Astrocyte (in vitro differentiated cells and primary cell): ENCODE measurements at regions not wholly inside any gene's neighbourhood (a gene's known extent, or its start where the extent isn't known, plus 50 kb on each side); places are given as distances from the start of the nearest gene placed in this dataset.

Source experiments
- DNase-seq: peaks from one replicate; pipeline ENCODE4 v3.0.0-alpha.2; 2010; ENCODE audit warnings: low read depth
- FAIRE-seq: peaks from 2 replicates; lab custom pipeline; 2011; peaks lifted over from hg19 to GRCh38; lab: Jason Lieb, UNC
- H2AFZ ChIP-seq: 2 replicates; pipeline ENCODE4 v1.6.0; 2012; ENCODE audit warnings: low read depth, low read length, inconsistent platforms
- H3K27ac ChIP-seq: 2 replicates; pipeline ENCODE4 v1.5.1; 2011; ENCODE audit warnings: low read depth, low read length, inconsistent platforms
- H3K27me3 ChIP-seq: 2 replicates; pipeline ENCODE4 v1.6.0; 2011; ENCODE audit warnings: low read length, inconsistent platforms; ENCODE audit not compliant: insufficient read depth
- H3K36me3 ChIP-seq: 2 replicates; pipeline ENCODE4 v1.5.1; 2011; ENCODE audit warnings: low read length, inconsistent platforms; ENCODE audit not compliant: insufficient read depth
- H3K4me1 ChIP-seq: 2 replicates; pipeline ENCODE4 v1.5.1; 2011; ENCODE audit warnings: low read length, inconsistent platforms; ENCODE audit not compliant: insufficient read depth
- H3K4me2 ChIP-seq: 2 replicates; pipeline ENCODE4 v1.6.0; 2012; ENCODE audit warnings: low read length, inconsistent platforms
- H3K4me3 ChIP-seq: 2 replicates; pipeline ENCODE4 v1.5.1; 2011; ENCODE audit warnings: low read depth, mild to moderate bottlenecking, low read length, inconsistent platforms; ENCODE audit not compliant: insufficient read depth
- H3K79me2 ChIP-seq: 2 replicates; pipeline ENCODE4 v1.6.0; 2012; ENCODE audit warnings: mild to moderate bottlenecking, low read length, inconsistent platforms; ENCODE audit not compliant: insufficient read depth
- H3K9ac ChIP-seq: 2 replicates; pipeline ENCODE4 v1.6.0; 2012; ENCODE audit warnings: mild to moderate bottlenecking, low read length, inconsistent platforms
- H3K9me3 ChIP-seq: 2 replicates; pipeline ENCODE4 v1.5.1; 2012; ENCODE audit warnings: low read depth, mild to moderate bottlenecking, low read length, inconsistent platforms; ENCODE audit not compliant: insufficient read depth
- H4K20me1 ChIP-seq: 2 replicates; pipeline ENCODE4 v1.6.0; 2012; ENCODE audit warnings: low read length, inconsistent platforms; ENCODE audit not compliant: insufficient read depth
- H3K27ac Mint-ChIP-seq: one replicate; pipeline ENCODE4 v1.8.0; 2021; ENCODE audit warnings: mild to moderate bottlenecking, mixed read lengths; ENCODE audit not compliant: unreplicated experiment
- H3K27me3 Mint-ChIP-seq: one replicate; pipeline ENCODE4 v1.8.0; 2021; ENCODE audit warnings: low read depth, mixed read lengths; ENCODE audit not compliant: unreplicated experiment
- H3K36me3 Mint-ChIP-seq: one replicate; pipeline ENCODE4 v1.8.0; 2021; ENCODE audit warnings: low read depth, mixed read lengths; ENCODE audit not compliant: unreplicated experiment
- H3K4me1 Mint-ChIP-seq: one replicate; pipeline ENCODE4 v1.8.0; 2021; ENCODE audit warnings: low read depth, mixed read lengths; ENCODE audit not compliant: unreplicated experiment
- H3K4me3 Mint-ChIP-seq: one replicate; pipeline ENCODE4 v1.8.0; 2021; ENCODE audit warnings: mild to moderate bottlenecking, moderate library complexity, mixed read lengths; ENCODE audit not compliant: unreplicated experiment
- H3K9me3 Mint-ChIP-seq: one replicate; pipeline ENCODE4 v1.8.0; 2021; ENCODE audit warnings: mild to moderate bottlenecking, mixed read lengths; ENCODE audit not compliant: unreplicated experiment
- CTCF ChIP-seq: IDR thresholded peaks from 2 replicates; pipeline ENCODE4 v1.5.1; 2011; ENCODE audit warnings: low read depth, mild to moderate bottlenecking, inconsistent platforms, low read length, moderate library complexity; ENCODE audit not compliant: insufficient read depth
- EZH2 ChIP-seq: IDR thresholded peaks from 2 replicates; pipeline ENCODE4 v1.6.1; 2012; ENCODE audit warnings: mild to moderate bottlenecking, low read length, inconsistent platforms; ENCODE audit not compliant: insufficient read depth

GRCh38 chr5:81817980-81818379, 67.1 kb upstream of the SSBP2 start:
- Histone ChIP-seq H3K9me3 (no peaks in the 10 kb centered on the region), H4K20me1 (no peaks in the 10 kb centered on the region), H3K36me3 (no peaks in the 10 kb centered on the region), H3K4me2 (no peak overlapping the region), H3K27me3 (no peaks in the 10 kb centered on the region), H3K4me1 (no peaks in the 10 kb centered on the region), H3K27ac (no peak overlapping the region), H2AFZ (no peak overlapping the region), H3K4me3 (no peak overlapping the region), H3K9ac (no peak overlapping the region), H3K79me2 (no peaks in the 10 kb centered on the region)
- DNase-seq (no peak), FAIRE-seq (no peak)
- Mint-ChIP-seq H3K9me3 (no peaks in the 10 kb centered on the region), H3K4me3 (no peak overlapping the region), H3K4me1 (peaks cover 16% of the 10 kb centered on the region), H3K27me3 (no peaks in the 10 kb centered on the region), H3K36me3 (no peaks in the 10 kb centered on the region), H3K27ac (no peak overlapping the region)
- TF ChIP-seq EZH2: no peak
- TF ChIP-seq CTCF: no peak

- H3K27me3 Mint-ChIP-seq: no peaks in the 10 kb centered on the region
- no peaks in the 10 kb centered on the region for H4K20me1 ChIP-seq
- H3K9ac ChIP-seq: no peak overlapping the region
- H3K4me1 ChIP-seq: no peaks in the 10 kb centered on the region
- H3K27ac ChIP-seq: no peak overlapping the region
- no peaks in the 10 kb centered on the region for H3K9me3 Mint-ChIP-seq
- no peak overlapping the region for H3K27ac Mint-ChIP-seq
- H3K4me2 ChIP-seq: no peak overlapping the region
- no peaks in the 10 kb centered on the region for H3K9me3 ChIP-seq
- peaks cover 16% of the 10 kb centered on the region for H3K4me1 Mint-ChIP-seq
- DNase-seq (no peak), FAIRE-seq (no peak)
- no peak for TF ChIP-seq EZH2
- TF ChIP-seq CTCF: no peak
- no peak overlapping the region for H3K4me3 Mint-ChIP-seq
- H2AFZ ChIP-seq: no peak overlapping the region
- no peaks in the 10 kb centered on the region for H3K27me3 ChIP-seq
- no peaks in the 10 kb centered on the region for H3K79me2 ChIP-seq
- H3K36me3 ChIP-seq: no peaks in the 10 kb centered on the region
- H3K4me3 ChIP-seq: no peak overlapping the region
- H3K36me3 Mint-ChIP-seq: no peaks in the 10 kb centered on the region
Observed at GRCh38 chr5:81817086-81817485, 66.2 kb upstream of the SSBP2 start.

- FAIRE-seq: no peak
- H3K9me3 Mint-ChIP-seq: no peaks in the 10 kb centered on the region
- no peak overlapping the region for H3K27ac Mint-ChIP-seq
- no peak for TF ChIP-seq CTCF
- Histone ChIP-seq H3K9me3 (no peaks in the 10 kb centered on the region), H3K4me1 (no peaks in the 10 kb centered on the region), H3K9ac (no peak overlapping the region), H3K36me3 (no peaks in the 10 kb centered on the region), H4K20me1 (no peaks in the 10 kb centered on the region), H3K27me3 (no peaks in the 10 kb centered on the region), H3K4me3 (no peak overlapping the region), H3K4me2 (no peak overlapping the region), H3K27ac (no peak overlapping the region), H3K79me2 (no peaks in the 10 kb centered on the region), H2AFZ (no peak overlapping the region)
- H3K4me3 Mint-ChIP-seq: no peak overlapping the region
- H3K36me3 Mint-ChIP-seq: no peaks in the 10 kb centered on the region
- no peak for DNase-seq
- no peaks in the 10 kb centered on the region for H3K27me3 Mint-ChIP-seq
- peaks cover 13% of the 10 kb centered on the region for H3K4me1 Mint-ChIP-seq
Observed at GRCh38 chr5:81815321-81815720, 64.4 kb upstream of the SSBP2 start.
